HG03342 (cell line): ENCODE measurements at regions not wholly inside any gene's neighbourhood (a gene's known extent, or its start where the extent isn't known, plus 50 kb on each side); places are given as distances from the start of the nearest gene placed in this dataset.

Experiments used
- ATAC-seq: cut with Tn5 transposase; IDR thresholded peaks from one replicate; pipeline ENCODE4 v1.9.1; 2021; ENCODE audit warnings: mild to moderate bottlenecking, moderate library complexity; ENCODE audit not compliant: unreplicated experiment

- ATAC-seq = no peak
These were observed 100.9 kb downstream of the TMEM18 start for GRCh38 chr2:576292-576691.

GRCh38 chr2:575727-576236, 101.4 kb downstream of the TMEM18 start:
- ATAC-seq = no peak

- no peak for ATAC-seq
These were observed 102.0 kb downstream of the TMEM18 start for GRCh38 chr2:575030-575726.

GRCh38 chr2:573805-574392, 103.3 kb downstream of the TMEM18 start:
- ATAC-seq = no peak

GRCh38 chr2:573025-573424, 104.2 kb downstream of the TMEM18 start:
- ATAC-seq = no peak

- no peak for ATAC-seq
These were observed 107.5 kb downstream of the TMEM18 start for GRCh38 chr2:569681-570080.

GRCh38 chr2:568639-569235, 108.5 kb downstream of the TMEM18 start:
- no peak for ATAC-seq

GRCh38 chr2:567865-568638, 109.2 kb downstream of the TMEM18 start:
- no peak for ATAC-seq

GRCh38 chr2:567496-567864, 109.7 kb downstream of the TMEM18 start:
- no peak for ATAC-seq

- ATAC-seq = no peak
These were observed 110.6 kb downstream of the TMEM18 start for GRCh38 chr2:566379-567313.

- ATAC-seq = no peak
These were observed 112.6 kb downstream of the TMEM18 start for GRCh38 chr2:564471-565181.

- no peak for ATAC-seq
These were observed 113.7 kb downstream of the TMEM18 start for GRCh38 chr2:563512-563911.

GRCh38 chr2:562391-563364, 114.5 kb downstream of the TMEM18 start:
- no peak for ATAC-seq

GRCh38 chr2:558879-559278, 118.3 kb downstream of the TMEM18 start:
- no peak for ATAC-seq

GRCh38 chr2:558302-558642, 118.9 kb downstream of the TMEM18 start:
- ATAC-seq = no peak

- no peak for ATAC-seq
These were observed 119.4 kb downstream of the TMEM18 start for GRCh38 chr2:557635-558301.

GRCh38 chr2:556485-556884, 120.7 kb downstream of the TMEM18 start:
- ATAC-seq = no peak
